Thyroid gland (tissue), 4 donors: ENCODE measurements at regions not wholly inside any gene's neighbourhood (a gene's known extent, or its start where the extent isn't known, plus 50 kb on each side); places are given as distances from the start of the nearest gene placed in this dataset.

ENCODE experiments used
- POLR2A ChIP-seq, 2 donors: fragments of 450-650 bp; IDR thresholded peaks; one replicate each; pipeline ENCODE4 v1.6.1; 2017; ENCODE audit warnings: antibody characterized with exemption in 2 of 2, mild to moderate bottlenecking in 2 of 2, moderate library complexity in 1 of 2
- TF ChIP-seq, protein P1 (sequence below), 6 experiments: fragments of 200-600 bp in 3 of 6; fragments of 450-650 bp in 3 of 6; sonication (generic) in 3 of 6; IDR thresholded peaks; one replicate each; pipeline ENCODE4 v1.5.1; 2016 to 2019; ENCODE audit warnings: antibody characterized with exemption in 6 of 6, mild to moderate bottlenecking in 2 of 6, inconsistent platforms in 1 of 6, moderate library complexity in 1 of 6

DNA sequence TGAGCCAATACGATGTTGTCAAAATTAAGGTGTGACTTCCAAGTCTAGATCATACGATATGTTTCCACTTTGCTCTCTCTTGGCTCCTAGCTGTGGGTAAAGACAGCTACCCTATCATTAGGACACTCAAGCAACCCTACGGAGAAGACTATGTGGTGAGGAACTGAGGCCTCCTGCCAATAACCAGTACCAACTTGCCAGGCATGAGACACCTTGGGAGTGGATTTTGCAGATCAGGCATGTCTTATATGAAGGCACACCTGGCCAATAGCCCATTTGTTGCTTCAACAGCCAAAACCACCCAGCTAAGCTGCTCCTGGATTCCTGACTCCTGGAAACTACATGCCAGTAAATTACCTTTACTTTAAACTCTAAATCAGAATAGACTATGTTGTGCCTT, 863.4 kb downstream of the DHX35 start:
- TF ChIP-seq, protein P1, sequence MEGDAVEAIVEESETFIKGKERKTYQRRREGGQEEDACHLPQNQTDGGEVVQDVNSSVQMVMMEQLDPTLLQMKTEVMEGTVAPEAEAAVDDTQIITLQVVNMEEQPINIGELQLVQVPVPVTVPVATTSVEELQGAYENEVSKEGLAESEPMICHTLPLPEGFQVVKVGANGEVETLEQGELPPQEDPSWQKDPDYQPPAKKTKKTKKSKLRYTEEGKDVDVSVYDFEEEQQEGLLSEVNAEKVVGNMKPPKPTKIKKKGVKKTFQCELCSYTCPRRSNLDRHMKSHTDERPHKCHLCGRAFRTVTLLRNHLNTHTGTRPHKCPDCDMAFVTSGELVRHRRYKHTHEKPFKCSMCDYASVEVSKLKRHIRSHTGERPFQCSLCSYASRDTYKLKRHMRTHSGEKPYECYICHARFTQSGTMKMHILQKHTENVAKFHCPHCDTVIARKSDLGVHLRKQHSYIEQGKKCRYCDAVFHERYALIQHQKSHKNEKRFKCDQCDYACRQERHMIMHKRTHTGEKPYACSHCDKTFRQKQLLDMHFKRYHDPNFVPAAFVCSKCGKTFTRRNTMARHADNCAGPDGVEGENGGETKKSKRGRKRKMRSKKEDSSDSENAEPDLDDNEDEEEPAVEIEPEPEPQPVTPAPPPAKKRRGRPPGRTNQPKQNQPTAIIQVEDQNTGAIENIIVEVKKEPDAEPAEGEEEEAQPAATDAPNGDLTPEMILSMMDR (IDR thresholded peaks at IDR 0.05) = no peak
- no peak for TF ChIP-seq POLR2A (IDR thresholded peaks at IDR 0.05)
